SK-N-SH (cell line): ENCODE measurements at regions not wholly inside any gene's neighbourhood (a gene's known extent, or its start where the extent isn't known, plus 50 kb on each side); places are given as distances from the start of the nearest gene placed in this dataset.

Experiments
- CHD2 ChIP-seq: fragments of 150-350 bp; IDR thresholded peaks from 2 replicates; pipeline ENCODE4 v1.6.1; 2018; ENCODE audit warnings: low read length; ENCODE audit not compliant: partially characterized antibody
- CTCF ChIP-seq: fragments of 200-600 bp; sonication (generic); IDR thresholded peaks from 2 replicates; pipeline ENCODE4 v1.6.1; 2017; ENCODE audit warnings: antibody characterized with exemption, mild to moderate bottlenecking, moderate library complexity
- EP300 ChIP-seq, 2 experiments: IDR thresholded peaks; 2 replicates each; pipeline versions ENCODE4 v1.4.0 to v1.6.1; 2012; ENCODE audit warnings: borderline replicate concordance in 1 of 2, low read depth in 1 of 2, low read length in 1 of 2
- GABPA ChIP-seq: IDR thresholded peaks from 2 replicates; pipeline ENCODE4 v1.4.0; 2012; ENCODE audit warnings: low read depth, mild to moderate bottlenecking
- RFX5 ChIP-seq: IDR thresholded peaks from 2 replicates; pipeline ENCODE4 v1.6.1; 2012; ENCODE audit warnings: mild to moderate bottlenecking, improper control_type of control experiment, low read length
- TCF12 ChIP-seq: IDR thresholded peaks from 2 replicates; pipeline ENCODE4 v1.4.0; 2012
- USF1 ChIP-seq: IDR thresholded peaks from 2 replicates; pipeline ENCODE4 v1.4.0; 2012; ENCODE audit warnings: low read depth, borderline replicate concordance

GRCh38 chr5:74406844-74407243 lies 233.7 kb downstream of the ENC1 start:
- TF ChIP-seq CTCF = no peak
- no peak for TF ChIP-seq GABPA
- TF ChIP-seq RFX5 = no peak
- TF ChIP-seq EP300 (IDR thresholded peaks at IDR 0.05; ENCODE audit: borderline replicate concordance in 1 of 2, low read depth in 1 of 2, low read length in 1 of 2) = no peak
- no peak for TF ChIP-seq USF1
- no peak for TF ChIP-seq TCF12
- TF ChIP-seq CHD2 = no peak
